Keratinocyte (primary cell): ENCODE measurements at regions not wholly inside any gene's neighbourhood (a gene's known extent, or its start where the extent isn't known, plus 50 kb on each side); places are given as distances from the start of the nearest gene placed in this dataset.

Experiments used
- DNase-seq: peaks from one replicate; pipeline ENCODE4 v3.0.0-alpha.2; 2011; ENCODE audit warnings: low read depth, missing footprints, low spot score
- FAIRE-seq: peaks from 2 replicates; lab custom pipeline; 2011; peaks lifted over from hg19 to GRCh38; lab: Jason Lieb, UNC
- H2AFZ ChIP-seq: 2 replicates; pipeline ENCODE4 v1.6.0; 2012; ENCODE audit warnings: low read length, control low read depth, inconsistent platforms; ENCODE audit not compliant: control insufficient read depth
- H3K27ac ChIP-seq: 2 replicates; pipeline ENCODE4 v1.5.1; 2011; ENCODE audit warnings: low read length; ENCODE audit not compliant: control insufficient read depth, insufficient read depth
- H3K27me3 ChIP-seq: 3 replicates; pipeline ENCODE4 v1.6.0; 2011; ENCODE audit warnings: low read length; ENCODE audit not compliant: control insufficient read depth, insufficient read depth; ENCODE audit errors: extremely low read depth
- H3K36me3 ChIP-seq, 2 experiments: 2 replicates in 1 of 2; 3 replicates in 1 of 2; pipeline ENCODE4 v1.5.1; 2011; ENCODE audit warnings: low read length in 2 of 2, mild to moderate bottlenecking in 1 of 2; ENCODE audit not compliant: control insufficient read depth in 2 of 2, insufficient read depth in 2 of 2; ENCODE audit errors: extremely low read depth in 1 of 2
- H3K4me1 ChIP-seq: 3 replicates; pipeline ENCODE4 v1.5.1; 2011; ENCODE audit warnings: low read length; ENCODE audit not compliant: control insufficient read depth, insufficient read depth; ENCODE audit errors: extremely low read depth
- H3K4me2 ChIP-seq: 3 replicates; pipeline ENCODE4 v1.6.0; 2011; ENCODE audit warnings: low read depth, low read length; ENCODE audit not compliant: control insufficient read depth, insufficient read depth; ENCODE audit errors: extremely low read depth
- H3K4me3 ChIP-seq, 3 experiments: fragments of 200-600 bp in 1 of 3; sonication (generic) in 1 of 3; 2 replicates in 2 of 3; 3 replicates in 1 of 3; pipeline ENCODE4 v1.5.1; 2011 to 2016; ENCODE audit warnings: low read length in 3 of 3, mild to moderate bottlenecking in 3 of 3, control low read depth in 2 of 3, inconsistent platforms in 1 of 3, low read depth in 1 of 3, mixed read lengths in 1 of 3, mixed run types in 1 of 3, moderate library complexity in 1 of 3; ENCODE audit not compliant: control insufficient read depth in 2 of 3, insufficient read depth in 2 of 3; ENCODE audit errors: extremely low read depth in 1 of 3
- H3K79me2 ChIP-seq: 2 replicates; pipeline ENCODE4 v1.6.0; 2012; ENCODE audit warnings: low read length; ENCODE audit not compliant: control insufficient read depth, insufficient read depth
- H3K9ac ChIP-seq: 3 replicates; pipeline ENCODE4 v1.6.0; 2011; ENCODE audit warnings: low read length; ENCODE audit not compliant: control insufficient read depth, insufficient read depth; ENCODE audit errors: extremely low read depth
- H3K9me1 ChIP-seq: 3 replicates; pipeline ENCODE4 v1.6.0; 2011; ENCODE audit warnings: low read length; ENCODE audit not compliant: control insufficient read depth, insufficient read depth; ENCODE audit errors: extremely low read depth
- H3K9me3 ChIP-seq: 2 replicates; pipeline ENCODE4 v1.5.1; 2012; ENCODE audit warnings: low read depth, low read length; ENCODE audit not compliant: control insufficient read depth
- H4K20me1 ChIP-seq: 3 replicates; pipeline ENCODE4 v1.6.0; 2011; ENCODE audit warnings: low read length; ENCODE audit not compliant: control insufficient read depth, insufficient read depth; ENCODE audit errors: extremely low read depth
- CTCF ChIP-seq, 3 experiments: IDR thresholded peaks in 1 of 3; conservative IDR thresholded peaks in 1 of 3; optimal IDR thresholded peaks in 1 of 3; 2 replicates in 2 of 3; 3 replicates in 1 of 3; pipeline versions ENCODE3 to v1.5.1; 2011; ENCODE audit warnings: low read length in 3 of 3, mild to moderate bottlenecking in 3 of 3, moderate library complexity in 2 of 3, control low read depth in 1 of 3, inconsistent platforms in 1 of 3; ENCODE audit not compliant: insufficient read depth in 2 of 3; ENCODE audit errors: extremely low read depth in 1 of 3
- EZH2 ChIP-seq: IDR thresholded peaks from one replicate; pipeline ENCODE4 v1.6.1; 2012; ENCODE audit warnings: inconsistent platforms, mild to moderate bottlenecking, low read length, moderate library complexity
- dilution Hi-C: fragments of 300-500 bp; cut with MboI; formaldehyde crosslinking; loops from one replicate; pipeline ENCODE4 v1.7.0; 2020; ENCODE audit warnings: low sequenced_read_pairs; ENCODE audit not compliant: extremely low pct_ligation_motif_present

GRCh38 chr9:3099646-3100045 lies 255.8 kb upstream of the PUM3 start:
- FAIRE-seq (no peak), DNase-seq (no peak)
- H3K27me3 ChIP-seq, result no peaks in the 10 kb centered on the region
- H3K36me3 ChIP-seq, result no peaks in the 10 kb centered on the region
- H3K9ac ChIP-seq, result no peak overlapping the region
- TF ChIP-seq EZH2 (no peak), CTCF (optimal IDR thresholded peaks at IDR 0.05 in 1 of 3, IDR thresholded peaks at IDR 0.05 in 1 of 3, conservative IDR thresholded peaks at IDR 0.05 in 1 of 3; ENCODE audit: extremely low read depth in 1 of 3, insufficient read depth in 2 of 3, low read length in 3 of 3) (no peak)
- no peaks in the 10 kb centered on the region for H3K9me3 ChIP-seq
- H3K4me3 ChIP-seq, result no peak overlapping the region
- no peaks in the 10 kb centered on the region for H3K79me2 ChIP-seq
- H4K20me1 ChIP-seq, result no peaks in the 10 kb centered on the region
- H3K9me1 ChIP-seq, result no peaks in the 10 kb centered on the region
- dilution Hi-C loops, result no loop called here
- H2AFZ ChIP-seq, result no peak overlapping the region
- H3K4me2 ChIP-seq, result no peak overlapping the region
- H3K4me1 ChIP-seq, result no peaks in the 10 kb centered on the region
- H3K27ac ChIP-seq, result no peak overlapping the region

DNA sequence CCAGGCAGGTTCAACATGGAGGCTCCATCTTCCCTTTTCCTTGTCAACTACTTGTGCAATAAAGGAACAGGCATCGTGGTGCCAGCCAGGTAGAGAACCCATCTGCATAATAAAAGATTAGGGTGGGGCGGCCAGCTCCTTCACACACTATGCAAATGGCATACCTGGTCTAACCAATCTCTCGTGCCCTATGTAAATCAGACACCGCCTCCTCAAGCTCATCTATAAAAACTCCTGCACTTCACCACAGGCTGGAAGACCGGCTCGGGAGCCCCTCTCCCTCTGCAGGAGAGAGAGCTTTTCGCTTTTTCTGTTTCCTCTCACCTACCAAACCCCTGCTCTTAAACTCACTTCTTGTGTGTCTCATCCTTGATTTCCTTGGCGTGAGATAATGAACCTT lies 244.3 kb upstream of the PUM3 start:
- Histone ChIP-seq H3K27ac (no peak overlapping the region), H3K36me3 (no peaks in the 10 kb centered on the region), H3K79me2 (no peaks in the 10 kb centered on the region), H3K9me3 (no peaks in the 10 kb centered on the region), H2AFZ (no peak overlapping the region), H3K4me2 (no peak overlapping the region), H3K4me1 (no peaks in the 10 kb centered on the region), H3K4me3 (no peak overlapping the region), H3K27me3 (no peaks in the 10 kb centered on the region), H3K9ac (no peak overlapping the region), H3K9me1 (no peaks in the 10 kb centered on the region), H4K20me1 (no peaks in the 10 kb centered on the region)
- DNase-seq, result no peak
- dilution Hi-C loops, result no loop called here
- TF ChIP-seq CTCF (optimal IDR thresholded peaks at IDR 0.05 in 1 of 3, IDR thresholded peaks at IDR 0.05 in 1 of 3, conservative IDR thresholded peaks at IDR 0.05 in 1 of 3; ENCODE audit: extremely low read depth in 1 of 3, insufficient read depth in 2 of 3, low read length in 3 of 3), result no peak
- no peak for TF ChIP-seq EZH2
- no peak for FAIRE-seq
